GM19463 (cell line): ENCODE measurements at regions not wholly inside any gene's neighbourhood (a gene's known extent, or its start where the extent isn't known, plus 50 kb on each side); places are given as distances from the start of the nearest gene placed in this dataset.
"Not testable (repeated sequence)": the region's sequence is repeated elsewhere in the genome, so short reads cannot be mapped to it uniquely, and the experiment has no call there.

ENCODE experiments used
- ATAC-seq: cut with Tn5 transposase; IDR thresholded peaks from one replicate; pipeline ENCODE4 v1.9.1; 2021; ENCODE audit warnings: mild to moderate bottlenecking, moderate library complexity; ENCODE audit not compliant: unreplicated experiment

DNA sequence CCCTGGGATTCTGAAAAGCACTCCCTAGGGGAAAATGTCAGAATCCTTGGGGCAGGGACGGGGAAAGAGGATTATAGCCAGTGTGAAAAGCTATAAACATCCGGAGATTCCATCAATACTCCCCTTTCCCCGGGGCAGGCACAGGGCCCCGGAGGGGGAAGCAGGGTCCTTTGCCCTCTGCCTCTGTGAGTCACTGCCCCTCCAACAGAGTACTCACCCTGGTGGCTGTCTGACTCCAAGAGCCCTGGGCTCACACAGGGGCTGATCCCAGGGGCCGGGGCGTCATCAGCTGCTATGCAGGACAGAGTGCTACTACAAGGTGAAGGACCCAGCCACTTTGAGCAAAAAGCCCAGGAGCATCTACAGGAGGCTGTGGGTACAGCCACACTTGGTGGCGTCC lies 133.0 kb upstream of the PRR20G start:
- ATAC-seq: no peak

DNA sequence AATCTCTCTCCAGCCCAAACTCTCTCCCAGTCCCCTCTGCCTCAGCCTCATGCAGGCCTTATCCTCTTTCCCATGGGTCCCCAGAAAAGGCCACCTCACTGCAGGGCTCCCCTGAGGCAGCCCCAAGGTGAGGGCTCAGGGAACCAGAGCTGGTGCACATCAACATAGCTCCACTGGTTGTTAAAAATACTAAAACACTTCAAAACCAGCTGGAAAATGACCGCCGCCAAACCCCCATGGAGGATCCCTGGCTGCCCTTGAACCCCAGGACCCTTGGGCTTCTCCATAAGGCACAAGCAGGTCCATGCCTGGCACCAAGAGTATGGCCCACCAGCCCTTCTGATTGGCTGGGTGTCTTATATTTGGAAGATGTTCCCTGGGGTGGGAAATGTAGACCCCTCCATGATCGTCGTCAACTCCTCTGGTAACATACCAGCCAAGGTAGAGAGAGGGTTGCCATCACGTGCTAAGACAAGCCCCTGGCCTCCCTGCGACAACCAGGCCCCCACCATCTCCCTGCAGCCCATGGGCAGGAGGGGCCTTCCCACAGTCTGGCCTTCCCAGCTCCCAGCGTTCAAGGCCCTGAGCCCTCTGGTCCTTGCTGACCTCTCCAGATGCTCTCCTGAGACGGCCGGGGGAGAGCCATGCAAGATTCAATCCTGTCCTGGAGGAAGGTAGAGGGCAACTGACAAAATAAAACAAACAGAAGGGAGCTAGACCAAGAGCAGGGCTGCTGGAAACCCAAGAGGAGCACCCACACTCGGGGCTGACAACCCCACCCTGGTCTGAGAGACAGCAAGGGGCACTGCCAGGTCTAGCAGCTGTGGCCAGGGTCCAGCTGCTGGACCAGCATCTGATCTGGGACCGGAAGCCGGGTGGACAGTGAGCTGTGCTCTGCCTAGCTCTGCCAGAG lies 132.1 kb upstream of the PRR20G start:
- ATAC-seq: no peak

DNA sequence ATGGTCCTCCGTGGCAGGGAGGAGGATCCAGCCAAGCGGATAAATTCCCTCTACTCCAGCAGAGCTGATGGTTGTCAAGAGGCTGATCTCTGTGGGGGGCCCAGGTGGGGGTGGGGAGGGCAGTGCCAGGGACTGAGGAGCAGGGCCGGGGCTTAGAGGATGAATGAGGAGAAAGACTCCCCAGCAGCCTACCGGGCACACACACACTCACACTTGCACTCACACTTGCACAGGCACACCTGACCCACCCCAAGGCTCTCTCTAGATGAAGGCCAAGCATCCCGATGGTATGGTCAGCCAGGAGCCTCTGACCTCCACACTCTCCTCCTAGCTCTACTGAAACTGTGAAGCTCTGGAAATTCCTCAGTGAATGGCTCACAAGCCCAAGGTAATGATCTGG lies 131.3 kb upstream of the PRR20G start:
- ATAC-seq: no peak

DNA sequence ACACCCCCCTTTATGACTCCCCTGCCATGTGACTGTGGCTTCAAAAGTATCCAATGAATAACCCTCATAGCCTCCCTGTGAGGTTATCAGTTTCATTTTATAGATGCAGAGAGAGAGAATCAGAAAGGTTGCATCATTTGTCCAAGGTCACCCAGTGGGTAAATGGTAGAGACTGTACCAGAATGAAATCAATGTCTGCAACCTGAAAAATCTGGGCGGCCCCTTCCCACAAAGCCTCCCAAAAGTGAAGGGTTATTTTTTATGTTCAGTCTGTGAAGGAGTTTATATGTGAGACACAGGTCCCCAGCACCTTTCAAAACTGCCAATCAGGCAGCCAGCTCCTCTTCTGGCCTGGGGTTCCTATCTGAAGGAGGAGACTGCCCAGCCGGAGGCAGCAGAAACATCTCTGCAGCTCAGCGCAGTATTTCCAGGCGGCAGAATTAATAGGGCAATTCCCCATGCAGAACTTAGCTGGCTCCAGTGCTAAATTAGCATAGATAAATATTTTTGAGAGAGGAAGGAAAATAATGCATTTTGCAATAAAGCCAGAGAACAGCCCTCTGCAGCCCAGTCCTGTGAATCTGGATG lies 130.8 kb upstream of the PRR20G start:
- no peak for ATAC-seq

DNA sequence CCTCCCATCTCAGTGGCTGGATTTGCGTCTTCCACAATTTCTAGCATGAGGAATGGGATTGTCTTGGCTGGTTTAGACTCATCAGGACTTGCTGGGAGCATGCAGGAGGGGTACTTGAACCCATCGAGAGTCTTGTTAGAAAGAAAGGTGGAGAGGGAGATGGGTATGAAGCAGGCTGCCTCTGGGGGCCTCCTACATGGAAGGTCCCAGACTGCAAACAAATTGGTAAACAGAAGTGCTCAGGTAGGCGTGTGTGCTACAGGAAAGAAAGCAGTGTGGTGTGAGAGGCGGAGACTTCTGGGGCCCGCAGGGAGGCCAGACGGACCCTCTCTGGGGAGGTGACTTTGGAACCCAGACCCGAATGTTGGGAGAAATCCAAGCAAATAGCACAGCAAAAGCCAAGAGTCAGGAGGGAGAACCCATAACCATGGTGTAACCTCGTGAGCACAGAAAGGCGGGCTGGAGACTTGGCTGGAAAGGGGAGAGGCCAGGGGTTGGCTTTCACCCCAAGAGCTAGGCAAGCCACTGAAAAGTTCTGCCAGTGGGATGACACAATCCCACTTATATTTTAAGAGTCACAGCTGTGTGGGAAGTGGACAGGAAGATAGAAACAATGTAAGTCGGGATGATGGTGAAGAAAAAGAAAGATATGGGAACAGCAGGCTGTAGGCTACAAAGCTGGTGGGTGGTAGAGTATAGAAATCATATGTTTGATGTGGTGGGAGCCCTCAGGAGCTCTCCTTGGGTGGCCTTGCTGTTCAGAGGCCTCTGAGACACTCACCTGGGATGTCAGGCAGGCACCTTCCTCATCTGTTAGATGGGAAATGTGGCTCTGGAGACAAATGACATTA lies 130.1 kb upstream of the PRR20G start:
- no peak for ATAC-seq

DNA sequence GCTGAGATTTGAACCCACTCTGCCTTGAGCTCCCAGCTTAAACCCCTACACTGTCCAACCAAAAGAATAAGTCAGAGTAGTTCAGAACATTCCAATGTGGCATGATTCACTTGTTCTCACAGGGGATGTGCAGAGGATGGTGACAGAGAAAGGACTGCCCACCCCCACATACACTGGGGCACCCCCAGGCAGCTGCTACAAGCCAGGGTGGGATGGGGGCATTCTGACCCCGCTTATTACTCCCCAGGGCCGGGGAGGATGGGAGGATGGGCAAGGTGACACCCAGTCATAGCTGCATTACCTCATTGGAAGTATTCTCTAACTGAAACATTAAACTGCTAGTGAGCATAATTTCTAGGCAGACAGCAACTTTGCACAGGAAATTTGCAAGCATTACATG lies 126.0 kb upstream of the PRR20G start:
- ATAC-seq: no peak

DNA sequence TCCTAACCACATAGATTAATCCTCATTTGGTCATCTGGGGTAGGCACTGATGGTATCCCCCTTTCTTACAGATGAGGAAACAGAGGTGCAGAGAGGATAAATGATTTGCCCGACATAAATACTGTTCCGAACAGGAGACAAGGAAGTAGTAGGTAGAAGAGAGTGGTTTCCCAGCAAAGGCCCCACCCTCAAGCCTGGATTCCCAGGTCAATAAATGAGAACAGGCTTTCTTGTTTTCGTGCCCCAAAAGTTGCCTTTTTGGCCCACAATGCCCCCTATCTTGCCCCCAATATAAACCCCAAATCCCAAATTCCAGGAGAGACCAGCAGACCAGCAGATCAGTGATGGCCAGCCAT lies 125.5 kb upstream of the PRR20G start:
- no peak for ATAC-seq

DNA sequence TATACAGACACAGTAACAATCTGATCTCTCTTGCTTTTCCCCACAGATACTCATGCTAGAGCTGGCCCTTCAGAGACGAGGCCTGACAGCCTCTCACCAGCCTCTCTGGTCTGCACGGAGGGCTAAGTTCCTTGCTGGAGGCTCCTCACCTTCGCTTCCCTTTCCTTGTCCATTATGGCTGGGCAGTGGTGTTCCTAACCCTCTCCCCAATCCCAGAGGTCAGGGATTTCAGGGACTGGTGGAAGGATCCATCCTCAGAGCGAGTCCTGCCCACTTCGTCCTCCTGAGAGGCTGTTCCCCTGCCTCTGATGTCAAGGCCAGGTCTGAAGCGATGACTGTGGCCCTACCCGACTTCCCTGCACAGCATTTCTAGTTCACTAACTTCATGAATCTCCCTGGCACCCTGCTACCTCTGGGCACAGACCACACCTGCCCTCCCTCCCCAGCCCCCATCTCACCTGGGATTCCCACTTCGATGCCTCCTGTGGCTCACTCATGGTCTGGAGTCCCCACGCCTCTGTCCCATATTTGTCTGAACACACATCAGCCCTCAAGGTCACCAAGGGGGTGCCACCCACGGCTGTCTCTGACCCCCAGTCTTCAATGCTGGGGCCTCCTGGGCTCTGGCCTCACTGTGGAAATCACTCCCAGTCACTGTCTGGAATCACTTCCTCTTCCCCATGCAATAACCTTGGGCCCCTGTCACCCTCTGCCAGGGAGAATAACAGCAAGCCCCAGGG lies 124.9 kb upstream of the PRR20G start:
- no peak for ATAC-seq

DNA sequence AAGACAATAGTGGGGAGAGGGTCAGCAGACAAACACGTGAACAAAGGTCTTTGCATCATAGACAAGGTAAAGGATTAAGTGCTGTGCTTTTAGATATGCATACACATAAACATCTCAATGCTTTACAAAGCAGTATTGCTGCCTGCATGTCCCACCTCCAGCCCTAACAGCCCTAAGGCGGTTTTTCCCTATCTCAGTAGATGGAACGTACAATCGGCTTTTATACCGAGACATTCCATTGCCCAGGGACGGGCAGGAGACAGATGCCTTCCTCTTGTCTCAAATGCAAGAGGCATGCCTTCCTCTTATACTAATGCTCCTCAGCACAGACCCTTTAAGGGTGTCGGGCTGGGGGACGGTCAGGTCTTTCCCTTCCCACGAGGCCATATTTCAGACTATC lies 124.0 kb upstream of the PRR20G start:
- ATAC-seq: not testable (repeated sequence)

DNA sequence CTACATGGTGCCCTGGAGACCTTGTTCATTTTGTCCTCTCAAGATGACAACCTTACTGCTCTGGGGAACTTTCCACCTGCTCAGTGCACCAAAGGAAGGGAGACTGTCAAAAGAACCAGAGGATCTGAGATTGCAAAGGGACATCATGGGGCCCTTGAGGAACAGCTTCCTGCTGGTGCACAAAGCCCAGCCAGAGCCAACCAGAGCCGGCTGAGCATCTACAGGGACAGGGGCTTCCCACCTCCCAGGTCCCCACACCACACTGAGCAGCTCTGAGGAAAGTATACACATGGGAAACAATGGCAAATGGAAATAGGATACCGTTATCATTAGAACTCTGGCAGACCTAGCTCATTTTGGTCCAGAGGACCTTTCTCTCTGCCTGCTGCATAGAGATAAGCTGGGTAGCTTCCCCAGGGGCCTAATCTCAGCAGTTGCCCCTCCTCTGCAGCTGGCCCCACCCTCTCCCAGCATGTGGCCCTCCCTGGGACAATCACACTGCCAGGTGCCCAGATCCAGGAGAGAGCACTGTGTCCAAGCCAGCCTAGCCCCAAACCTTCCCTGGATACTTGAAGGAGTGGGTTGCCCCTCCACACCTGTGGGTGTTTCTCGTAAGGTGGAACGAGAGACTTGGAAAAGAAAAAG lies 123.4 kb upstream of the PRR20G start:
- no peak for ATAC-seq

DNA sequence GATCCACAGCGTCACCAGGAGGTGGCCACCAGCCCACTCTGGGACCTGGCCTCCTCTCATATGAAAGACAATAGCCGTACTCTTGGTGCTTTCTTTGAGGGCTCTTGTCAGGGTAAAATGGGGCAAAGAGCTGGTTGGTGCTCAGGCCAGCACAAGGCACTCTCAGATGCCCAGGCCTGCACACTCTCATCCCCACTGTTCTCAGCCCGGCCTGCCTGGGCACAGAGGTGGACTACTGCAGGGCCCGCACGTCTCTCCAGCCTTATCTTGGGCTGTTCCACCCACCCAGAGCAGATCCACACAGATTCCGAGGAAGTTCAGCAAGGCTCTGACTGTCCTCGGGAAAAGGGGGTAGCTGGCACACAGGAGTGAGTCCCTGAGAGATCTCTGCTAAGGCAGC lies 122.8 kb upstream of the PRR20G start:
- ATAC-seq: no peak

DNA sequence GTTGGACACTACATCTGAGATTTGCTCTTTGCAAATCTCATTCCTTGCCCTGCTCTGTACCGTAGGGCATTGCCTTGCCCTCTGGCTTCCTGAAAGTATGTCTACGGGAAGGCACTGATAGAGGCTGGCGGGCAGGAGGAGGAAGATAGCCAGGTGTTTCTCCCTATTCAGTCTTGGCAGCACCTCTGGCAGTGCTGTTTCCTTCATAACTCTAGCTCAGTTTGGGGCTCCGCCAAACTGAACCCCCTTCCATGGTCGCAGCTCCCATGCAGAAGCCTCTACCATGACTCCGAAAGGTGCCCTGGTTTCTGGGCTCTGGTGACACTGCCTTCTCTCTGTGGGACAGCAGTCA lies 122.3 kb upstream of the PRR20G start:
- ATAC-seq: no peak

DNA sequence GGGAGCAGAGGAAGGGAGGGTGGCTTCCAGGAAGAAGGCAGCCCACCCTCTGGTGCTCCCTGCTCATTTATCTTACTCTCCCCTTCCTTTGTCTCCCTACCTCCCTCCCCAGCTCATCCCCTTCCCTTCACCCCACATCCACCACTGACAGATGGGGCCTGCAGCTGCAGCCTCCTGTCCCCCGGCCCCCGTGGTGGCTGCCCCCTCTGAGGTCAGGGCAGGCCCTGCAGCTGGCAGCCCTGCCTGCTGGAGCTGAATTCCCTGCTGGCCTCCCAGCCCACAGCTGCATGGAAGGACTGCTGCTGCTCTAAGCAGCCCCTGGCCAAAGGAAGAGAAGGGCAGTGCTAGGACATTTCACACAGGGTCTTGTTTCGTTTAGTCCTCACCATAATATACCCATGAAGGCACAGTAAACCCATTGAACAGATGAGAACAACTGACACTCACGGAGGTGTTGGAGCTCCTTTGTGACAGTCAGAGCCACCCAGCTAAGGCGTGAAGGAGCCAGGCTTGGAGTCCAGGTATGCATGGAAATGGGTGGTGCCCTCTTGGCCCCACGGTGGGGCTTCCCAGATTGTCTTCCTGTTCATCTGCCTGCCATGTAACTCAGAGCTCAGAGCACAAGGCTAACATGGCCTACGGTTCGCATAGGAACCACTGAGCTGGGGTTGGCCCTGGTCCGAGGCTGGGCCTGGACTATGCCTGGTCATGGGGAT lies 121.7 kb upstream of the PRR20G start:
- ATAC-seq: no peak

DNA sequence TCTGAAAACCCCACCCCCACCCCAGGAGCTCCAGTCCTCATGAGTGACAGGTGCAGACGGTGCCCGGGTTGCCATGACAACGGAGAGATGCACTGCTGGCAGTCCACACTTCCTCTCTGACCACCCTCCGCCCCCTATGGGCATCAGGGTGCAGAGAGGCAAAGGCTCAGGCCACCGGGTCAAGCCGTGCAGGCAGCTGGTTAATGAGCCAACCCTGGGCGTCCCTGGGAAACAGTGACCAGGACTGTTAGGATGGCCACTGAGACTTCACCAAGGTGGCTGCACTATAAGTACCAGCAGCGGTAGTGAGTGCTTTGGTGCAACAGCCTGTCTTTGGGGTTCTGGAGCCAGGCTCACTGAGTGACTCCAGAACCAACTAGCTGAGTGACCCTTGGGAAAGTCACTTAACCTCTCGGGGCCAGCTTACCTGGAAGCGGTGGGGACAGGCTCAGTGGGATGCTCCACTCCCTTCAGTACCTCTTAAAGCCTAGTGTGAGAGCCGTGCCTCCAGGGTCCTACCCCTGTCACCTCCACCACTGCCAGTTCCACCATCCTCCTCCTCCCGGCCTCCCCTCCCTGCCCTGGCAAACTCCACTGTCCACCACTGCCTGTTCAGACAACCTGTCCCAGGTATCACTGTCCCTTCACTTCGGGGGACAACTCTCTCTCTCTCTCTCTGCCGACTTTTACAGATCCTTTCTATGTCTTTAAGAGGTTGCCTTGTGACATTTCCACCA lies 121.0 kb upstream of the PRR20G start:
- no peak for ATAC-seq

DNA sequence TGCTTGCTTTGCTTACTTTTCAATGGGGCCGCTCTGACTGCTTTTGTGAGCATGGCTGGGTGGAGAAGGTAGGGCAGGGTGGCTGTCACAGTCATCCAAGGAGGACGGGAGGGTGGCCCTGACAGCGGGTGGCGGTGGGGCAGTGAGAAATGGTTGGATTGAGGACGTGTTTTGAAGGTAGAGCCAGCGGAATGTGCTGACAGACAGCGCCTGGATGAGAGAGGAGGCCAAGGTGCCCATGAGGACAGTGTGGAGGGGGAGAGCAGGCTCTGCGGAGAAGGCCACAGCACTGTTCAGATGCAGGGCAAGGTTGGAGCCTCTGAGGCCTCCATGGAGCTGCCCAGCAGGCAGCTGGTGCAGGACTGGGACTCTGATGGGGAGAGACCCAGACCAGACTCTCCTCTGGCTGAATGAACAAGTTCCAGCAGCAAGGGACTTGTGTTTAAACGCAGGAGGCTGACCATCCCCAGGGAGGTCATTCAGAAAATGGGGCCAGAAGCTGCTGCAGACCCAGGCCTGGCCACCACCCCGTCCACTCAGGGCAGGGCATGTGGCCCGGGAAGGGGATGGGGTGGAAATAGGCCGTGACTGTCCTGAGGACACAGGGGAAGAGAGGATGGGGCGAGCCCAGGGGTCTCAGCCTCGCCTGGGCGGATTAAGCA lies 120.3 kb upstream of the PRR20G start:
- no peak for ATAC-seq

DNA sequence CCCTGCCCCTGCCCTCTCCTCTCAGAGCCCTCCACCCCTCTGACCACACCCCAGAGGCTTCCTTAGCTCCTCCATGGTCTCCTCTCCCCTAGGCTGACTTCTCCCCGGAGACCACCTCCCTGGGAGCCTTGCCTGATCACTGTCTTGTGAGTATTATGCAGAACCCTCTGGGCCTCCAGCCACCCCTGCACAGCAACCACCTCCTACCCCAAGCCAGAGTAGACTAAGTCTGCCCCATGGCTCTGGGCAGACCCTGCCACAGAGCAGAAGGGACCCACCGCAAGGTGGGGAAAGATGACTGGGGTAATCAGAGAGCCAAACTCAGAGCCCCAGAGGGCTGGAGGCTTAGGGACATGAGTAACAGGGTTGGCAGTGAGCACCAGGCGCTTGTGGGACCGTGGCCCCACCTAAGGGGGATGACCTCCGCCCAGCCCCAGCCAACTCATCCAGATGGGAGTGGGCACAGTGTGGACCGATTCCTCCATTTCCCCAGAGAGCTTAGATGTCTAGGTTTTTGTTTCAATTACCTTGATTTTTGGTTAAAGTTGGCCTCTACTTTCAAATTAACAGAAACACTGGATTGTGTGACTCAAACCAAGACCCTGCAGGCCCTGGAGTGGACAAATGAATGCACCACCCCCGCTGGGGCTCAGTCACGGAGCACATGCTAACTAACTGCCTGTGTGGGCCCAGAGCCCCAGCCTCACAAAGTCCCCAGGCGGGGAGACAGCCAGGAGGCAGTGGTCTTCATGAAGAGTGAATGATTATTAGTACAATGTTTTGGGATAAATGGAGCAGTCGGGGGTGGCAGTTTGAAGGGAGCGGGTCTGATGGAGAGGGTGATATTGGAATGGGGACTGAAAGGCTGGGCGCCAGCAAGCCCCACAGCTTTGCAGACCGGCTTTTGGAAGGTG lies 119.4 kb upstream of the PRR20G start:
- no peak for ATAC-seq

DNA sequence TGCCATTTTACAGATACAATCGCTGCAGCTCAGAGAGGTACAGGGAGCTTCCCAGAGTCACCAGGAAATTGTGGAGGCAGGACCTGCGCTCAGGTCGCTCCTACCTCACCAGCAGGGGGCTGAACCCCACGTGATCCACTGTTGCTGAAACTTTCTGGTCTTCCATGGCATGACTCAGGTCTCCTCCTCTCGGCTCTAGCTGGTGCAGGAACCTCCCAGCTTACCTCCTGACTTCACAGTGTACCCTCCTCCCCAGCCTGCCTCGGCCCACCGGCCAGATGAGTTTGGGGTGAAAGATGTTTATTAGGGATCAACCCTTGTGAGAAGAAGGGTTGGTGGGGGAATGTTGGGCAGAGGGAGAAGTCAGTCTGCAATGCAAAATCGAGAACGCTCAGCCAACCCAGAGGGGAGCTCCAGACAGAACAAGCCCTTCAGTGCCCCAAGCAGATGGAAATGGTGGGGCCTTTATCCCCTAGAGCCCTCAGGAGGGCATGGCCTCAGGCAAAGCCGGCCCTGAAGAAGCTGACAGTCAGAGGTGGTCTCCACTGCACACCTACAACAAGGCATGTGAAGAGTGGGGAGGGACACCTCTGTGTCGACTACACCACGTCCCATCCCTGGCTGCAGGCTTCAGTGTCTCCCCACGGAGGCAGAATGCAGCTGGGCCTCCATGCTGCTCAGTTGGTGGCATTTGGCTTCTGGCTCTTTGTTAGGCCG lies 118.6 kb upstream of the PRR20G start:
- no peak for ATAC-seq
